ENCODE measurements at regions not wholly inside any gene's neighbourhood (a gene's known extent, or its start where the extent isn't known, plus 50 kb on each side); places are given as distances from the start of the nearest gene placed in this dataset.

- DNase-seq (ENCODE audit: low spot score): no peak
Observed at GRCh38 chr18:8536922-8537321, 72.3 kb upstream of the RAB12 start.

DNA sequence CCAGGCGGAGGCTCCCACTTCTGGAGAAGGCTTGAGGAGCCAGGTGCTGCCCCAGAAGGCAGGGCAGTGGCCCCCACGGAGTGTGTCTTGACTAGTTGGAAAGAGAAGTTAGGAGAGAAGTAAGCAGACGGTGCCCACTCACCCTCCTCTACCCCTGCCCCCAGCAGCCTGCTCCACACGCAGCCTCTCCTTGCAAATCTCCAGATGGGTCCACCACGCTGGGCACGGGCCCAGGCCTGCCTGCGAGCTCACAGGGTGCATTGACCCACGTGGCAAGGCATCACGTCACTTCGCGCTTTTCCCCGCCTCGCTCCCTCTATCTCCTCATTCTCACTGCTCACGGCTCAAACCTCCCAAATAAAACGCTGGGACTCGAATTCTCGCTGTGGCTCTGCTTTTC is 71.8 kb upstream of the RAB12 start:
- DNase-seq (ENCODE audit: low spot score): no peak

DNA sequence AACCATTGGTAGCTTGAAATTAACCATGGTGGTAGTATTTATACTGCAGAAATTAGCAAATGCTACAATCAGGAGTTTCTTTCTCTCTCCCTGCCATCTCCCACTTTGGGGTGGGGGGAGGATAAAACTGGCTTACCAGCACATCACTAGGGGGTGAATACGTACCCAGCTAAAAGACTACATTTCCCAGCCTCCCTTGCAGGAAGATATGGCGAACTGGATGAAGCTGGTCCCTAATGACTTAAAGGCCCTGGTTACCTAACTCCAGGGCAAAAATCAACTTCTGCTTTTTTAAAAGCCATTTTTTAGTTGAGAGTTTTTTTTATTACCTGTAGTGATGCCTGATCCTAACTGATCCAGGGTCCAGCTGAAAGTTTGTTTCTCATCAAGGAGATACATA is 70.3 kb upstream of the RAB12 start:
- no peak for DNase-seq (ENCODE audit: low spot score)

GRCh38 chr18:8546677-8547076 is 62.6 kb upstream of the RAB12 start:
- DNase-seq (ENCODE audit: low spot score): no peak

- no peak for DNase-seq (ENCODE audit: low spot score)
Observed at GRCh38 chr18:8548186-8548585, 61.1 kb upstream of the RAB12 start.

DNA sequence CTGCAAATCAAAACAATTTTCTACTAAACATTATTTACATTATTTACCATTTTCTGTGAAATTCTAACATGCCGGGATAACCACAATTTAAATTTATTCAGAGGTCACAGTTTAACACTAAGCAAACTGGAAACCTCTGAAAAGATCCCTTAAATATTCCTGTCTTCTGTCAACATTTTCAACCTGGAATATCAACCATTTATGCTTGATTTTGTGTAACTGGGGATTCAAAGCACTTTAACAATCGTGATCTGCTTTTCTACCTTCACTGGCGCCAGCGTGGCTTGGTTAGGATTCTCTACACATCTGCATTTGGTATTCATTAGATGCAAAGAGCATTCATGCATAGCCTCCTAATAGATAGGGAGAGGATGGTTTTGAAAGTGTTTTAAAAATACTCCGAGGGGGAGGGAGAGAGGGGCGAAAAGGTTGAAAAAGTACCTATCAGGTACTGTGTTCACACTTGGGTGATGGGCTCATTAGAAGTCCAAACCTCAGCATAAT is 59.9 kb upstream of the RAB12 start:
- DNase-seq (ENCODE audit: low spot score): no peak

- DNase-seq (ENCODE audit: low spot score): no peak
Observed at GRCh38 chr18:8552151-8552550, 57.1 kb upstream of the RAB12 start.

DNA sequence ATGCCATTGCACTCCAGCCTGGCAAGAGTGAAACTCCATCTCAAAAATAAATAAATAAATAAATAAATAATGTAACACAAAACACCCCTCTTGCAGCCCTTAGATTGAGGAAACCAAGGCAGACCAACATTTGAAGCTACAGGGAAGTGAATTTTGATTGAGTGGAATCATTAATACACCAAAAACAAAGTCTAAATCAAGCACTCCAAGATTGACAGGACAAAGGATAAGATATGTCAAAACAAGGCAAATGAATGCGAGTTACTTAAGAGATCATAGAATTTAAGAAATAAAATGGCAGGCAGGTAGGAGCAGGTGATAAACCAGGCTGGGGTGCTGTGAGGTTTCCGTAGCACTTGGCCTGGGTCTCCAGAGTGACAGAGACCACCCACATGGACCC is 54.9 kb upstream of the RAB12 start:
- DNase-seq (ENCODE audit: low spot score): no peak

GRCh38 chr18:8556424-8556823 is 52.8 kb upstream of the RAB12 start:
- DNase-seq (ENCODE audit: low spot score): no peak
